NCI-H2196 treated with DMSO at 0.1 percent for 48 hours (cell line): ENCODE measurements at regions not wholly inside any gene's neighbourhood (a gene's known extent, or its start where the extent isn't known, plus 50 kb on each side); places are given as distances from the start of the nearest gene placed in this dataset.

Experiments used
- DNase-seq: peaks from one replicate; lab custom pipeline; 2025; ENCODE audit not compliant: unreplicated experiment; lab: John Stamatoyannopoulos, UW

DNA sequence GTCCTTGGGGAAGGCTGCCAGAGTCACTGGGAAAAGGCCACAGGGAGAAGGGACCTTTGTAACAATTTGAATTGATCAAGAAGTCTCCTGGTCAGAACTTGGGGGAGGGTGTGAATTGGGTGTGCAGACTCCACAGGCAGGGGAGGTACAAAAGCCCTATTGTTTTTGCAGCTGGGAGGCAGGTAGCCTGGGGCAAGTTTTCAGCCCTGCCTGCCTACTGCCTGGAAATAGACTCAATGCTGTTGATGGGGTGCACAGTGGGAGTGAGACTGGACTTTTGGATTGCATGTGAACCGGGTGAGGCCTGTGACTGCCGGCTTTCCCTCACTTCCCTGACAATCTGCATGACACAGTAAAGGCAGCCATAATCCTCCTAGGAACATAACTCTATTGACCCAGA is 947.0 kb downstream of the REEP3 start:
- DNase-seq, result no peak

DNA sequence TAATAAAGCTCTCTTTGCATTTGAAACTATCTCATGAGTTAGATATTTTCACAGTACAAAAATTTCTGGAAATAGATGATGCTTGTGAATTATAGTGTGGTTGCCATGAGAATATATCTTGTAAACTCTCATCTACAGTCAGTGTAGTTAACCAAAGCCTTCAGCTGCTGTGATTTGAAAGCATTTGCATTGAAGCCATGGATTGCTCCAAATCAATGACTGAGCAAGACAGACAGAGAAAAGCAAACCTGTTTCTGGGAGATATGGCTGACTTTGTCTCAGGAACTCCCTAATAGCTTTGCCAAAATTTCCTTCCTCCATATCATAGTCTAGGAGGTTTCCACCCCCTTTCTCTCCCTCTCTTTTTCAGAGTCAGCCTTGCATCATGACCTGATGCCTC is 955.3 kb downstream of the REEP3 start:
- DNase-seq, result no peak

DNA sequence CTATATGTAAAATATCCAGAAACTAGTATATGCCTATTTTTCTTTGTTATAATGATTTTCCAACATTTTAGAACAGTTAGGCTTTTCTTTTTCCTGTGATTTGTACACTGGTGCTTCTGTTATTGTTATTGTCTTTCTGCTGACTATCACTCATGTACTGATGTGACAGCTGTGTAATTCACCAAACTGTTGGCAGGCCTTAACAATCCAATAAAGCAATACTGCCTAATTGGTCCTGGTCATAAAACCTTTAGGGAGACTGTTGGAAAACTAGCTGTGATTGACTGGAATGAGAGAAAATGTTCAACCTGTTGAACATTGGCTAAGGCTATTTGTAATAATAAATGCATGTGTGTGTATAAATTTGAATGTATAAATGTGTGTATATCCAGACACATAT is 956.6 kb downstream of the REEP3 start:
- no peak for DNase-seq

DNA sequence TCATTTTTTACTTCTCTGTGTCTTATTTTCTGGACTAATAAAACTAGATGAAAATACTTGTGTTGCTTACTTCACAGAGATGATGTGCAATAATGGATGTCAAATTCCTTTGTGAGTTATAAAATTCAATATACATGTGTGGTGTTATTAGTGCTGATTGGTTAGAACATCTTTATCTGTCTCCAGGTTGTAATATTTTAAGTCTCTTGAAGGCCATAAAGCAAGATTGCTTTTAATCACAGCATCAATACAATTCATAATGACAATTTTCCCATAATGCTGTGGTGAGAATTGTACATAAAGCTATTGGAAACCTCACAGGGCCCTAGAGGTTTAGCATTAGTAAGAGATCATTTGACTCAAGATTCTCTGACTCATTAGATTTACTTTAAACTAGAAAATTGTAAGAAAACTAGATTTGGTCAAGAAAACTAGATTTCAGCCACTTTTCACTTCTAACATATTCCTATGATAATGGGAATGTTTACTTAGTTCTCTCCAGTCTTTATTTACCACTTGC is 963.7 kb downstream of the REEP3 start:
- DNase-seq, result no peak

DNA sequence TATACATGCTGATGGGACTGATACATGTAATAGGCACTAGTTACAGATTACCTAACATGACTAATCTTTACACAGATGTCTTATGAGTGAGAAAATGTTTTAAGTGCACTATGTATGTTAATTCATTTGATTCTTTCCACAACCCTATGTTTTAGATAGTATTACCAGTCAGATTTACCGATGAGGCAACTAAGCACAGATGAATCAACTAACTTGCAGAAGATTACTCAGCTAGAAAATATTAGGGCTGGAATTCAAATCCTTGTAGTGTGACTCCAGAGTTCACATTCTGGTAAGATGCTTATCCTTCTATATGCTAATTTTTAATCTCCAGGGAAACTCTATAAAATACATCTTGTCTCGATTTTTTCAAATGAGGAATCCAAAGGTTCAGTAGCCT is 964.9 kb downstream of the REEP3 start:
- no peak for DNase-seq

DNA sequence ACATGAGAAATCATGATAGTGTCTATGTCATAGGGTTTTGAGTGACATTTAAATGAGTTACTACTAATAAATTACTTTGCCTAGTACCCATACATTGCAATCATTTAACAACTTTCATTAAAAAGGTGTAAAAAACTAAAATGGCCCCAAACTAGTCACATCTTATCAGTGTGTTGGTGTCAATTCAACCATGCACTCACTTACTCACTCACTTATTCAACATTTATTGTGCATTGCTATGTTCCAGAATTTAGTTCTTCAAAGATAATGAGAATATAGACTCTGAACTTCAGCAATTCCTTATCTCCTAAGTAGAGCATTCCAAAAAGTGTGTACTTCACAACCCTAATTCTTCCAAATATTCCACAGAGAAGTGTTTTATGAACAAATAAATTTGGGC is 965.7 kb downstream of the REEP3 start:
- no peak for DNase-seq

DNA sequence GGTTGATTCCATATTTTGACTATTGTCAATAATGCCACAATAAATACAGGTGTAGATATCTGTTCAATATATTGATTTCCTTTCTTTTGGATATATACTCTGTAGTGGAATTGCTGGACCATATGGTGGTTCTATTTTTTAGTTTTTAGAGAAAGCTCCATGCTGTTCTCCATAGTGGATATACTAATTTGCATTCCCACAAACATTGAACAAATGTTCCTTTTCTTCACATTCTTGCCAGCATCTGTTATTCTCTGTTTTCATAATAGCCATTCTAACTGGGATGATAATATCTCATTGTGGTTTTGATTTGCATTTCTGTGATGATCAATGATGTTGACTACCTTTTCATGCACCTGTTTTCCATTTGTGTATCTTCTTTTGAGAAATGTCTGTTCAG is 973.7 kb downstream of the REEP3 start:
- DNase-seq, result no peak

DNA sequence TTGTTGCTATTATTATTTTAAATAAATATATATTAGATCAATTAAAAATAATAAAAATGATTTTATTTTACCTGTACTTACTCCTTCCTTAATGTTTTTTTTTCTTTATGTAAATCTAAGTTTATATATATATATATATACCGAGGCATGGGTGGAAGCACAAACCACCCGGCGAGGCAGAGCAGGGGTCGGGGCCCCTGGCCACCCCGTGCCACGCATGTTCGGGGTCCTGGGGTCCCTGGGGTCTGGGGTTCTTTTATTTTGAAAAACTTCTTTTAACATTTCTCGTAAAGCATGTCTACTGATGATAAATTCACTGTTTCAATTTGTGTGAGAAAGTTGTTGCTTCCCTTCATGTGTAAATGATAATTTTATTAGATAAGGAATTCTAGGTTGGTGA is 976.1 kb downstream of the REEP3 start:
- no peak for DNase-seq

DNA sequence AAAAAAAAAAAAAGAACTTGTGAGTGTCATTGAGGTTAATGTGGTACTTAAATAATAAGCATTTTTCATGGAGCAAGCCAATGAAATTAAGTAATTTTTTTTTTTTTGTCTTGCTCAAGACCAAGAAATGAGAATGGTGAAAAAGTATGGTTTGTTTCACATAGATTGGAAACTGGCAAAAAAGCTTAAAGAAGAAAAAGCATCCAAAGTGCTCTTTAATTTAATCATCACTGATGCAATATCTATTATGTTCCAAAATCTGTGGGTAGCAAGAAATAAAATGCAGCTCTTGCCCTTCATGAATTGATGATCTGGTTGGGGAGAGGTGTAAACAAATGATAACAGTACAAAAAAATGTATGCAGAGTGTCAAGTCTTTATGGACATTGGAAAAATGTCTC is 980.6 kb downstream of the REEP3 start:
- DNase-seq, result no peak

DNA sequence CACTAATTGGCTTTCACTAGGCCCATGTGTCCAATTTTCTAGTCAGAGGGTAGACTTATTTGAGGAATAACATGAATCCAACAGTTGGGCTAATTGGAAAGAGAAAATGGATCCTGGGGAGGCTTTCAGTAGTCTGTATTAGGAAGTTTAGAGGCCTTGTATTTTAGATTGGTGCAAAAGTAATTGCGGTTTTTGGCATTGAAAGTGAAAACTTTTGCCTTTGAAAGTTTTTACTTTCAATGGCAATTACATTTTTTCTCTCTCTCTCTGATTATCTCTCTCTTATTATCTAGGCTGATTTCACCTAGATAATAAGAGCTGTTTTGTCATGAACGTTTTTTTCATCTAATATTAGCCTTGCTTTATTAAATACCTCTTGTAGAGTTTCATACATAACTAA is 981.7 kb downstream of the REEP3 start:
- DNase-seq, result no peak

DNA sequence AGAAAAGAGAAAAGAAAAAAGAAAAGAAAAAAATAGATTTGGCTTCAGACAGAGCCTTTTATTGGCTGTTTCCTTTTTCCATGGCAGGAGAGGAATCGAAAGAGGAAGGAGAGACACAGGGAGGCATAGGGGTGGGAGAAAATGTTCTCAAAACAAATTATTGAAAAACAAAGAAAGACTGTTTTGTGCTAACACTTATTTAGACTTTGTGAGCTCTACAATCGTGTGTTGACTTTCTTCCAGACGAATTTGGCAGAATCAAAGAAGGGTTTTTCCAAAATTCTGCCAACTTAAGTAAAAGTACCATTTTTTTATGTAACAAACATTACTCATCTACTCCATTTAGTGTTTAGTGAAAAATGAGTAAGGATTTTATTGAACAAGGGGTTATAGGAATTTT is 982.2 kb downstream of the REEP3 start:
- no peak for DNase-seq

DNA sequence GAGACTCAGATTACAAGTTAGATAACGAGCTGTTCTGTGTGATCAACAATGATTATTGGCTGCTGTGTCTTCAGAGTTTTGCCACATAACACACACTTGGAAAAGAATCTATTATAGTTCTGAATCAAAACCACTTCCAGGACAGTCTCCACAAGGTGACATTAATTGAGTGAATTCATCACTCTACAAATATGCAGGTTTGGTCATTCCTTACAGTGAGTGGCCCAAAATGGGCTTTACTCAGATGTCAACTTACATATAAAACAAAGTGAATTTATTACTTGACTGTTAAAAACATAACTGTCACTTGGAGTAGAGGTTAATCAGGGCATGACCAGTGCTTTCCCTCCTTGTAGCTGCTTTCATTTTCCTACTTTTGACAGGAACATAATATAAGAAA is 984.3 kb downstream of the REEP3 start:
- DNase-seq, result no peak

DNA sequence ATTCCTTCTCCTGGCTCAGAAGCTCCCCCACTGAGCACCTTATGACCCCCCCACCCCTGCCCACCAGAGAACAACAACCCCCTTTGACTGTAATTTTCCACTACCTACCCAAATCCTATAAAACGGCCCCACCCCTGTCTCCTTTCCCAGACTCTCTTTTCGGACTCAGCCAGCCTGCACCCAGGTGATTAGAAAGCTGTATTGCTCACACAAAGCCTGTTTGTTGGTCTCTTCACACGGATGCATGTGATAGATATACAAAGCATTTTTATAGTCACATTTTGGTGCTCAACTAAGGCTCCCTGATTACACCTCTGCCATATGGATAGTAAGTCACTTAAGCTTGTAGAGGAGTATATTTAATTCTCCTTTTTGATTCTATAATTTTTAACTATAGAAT is 985.8 kb downstream of the REEP3 start:
- DNase-seq, result no peak

DNA sequence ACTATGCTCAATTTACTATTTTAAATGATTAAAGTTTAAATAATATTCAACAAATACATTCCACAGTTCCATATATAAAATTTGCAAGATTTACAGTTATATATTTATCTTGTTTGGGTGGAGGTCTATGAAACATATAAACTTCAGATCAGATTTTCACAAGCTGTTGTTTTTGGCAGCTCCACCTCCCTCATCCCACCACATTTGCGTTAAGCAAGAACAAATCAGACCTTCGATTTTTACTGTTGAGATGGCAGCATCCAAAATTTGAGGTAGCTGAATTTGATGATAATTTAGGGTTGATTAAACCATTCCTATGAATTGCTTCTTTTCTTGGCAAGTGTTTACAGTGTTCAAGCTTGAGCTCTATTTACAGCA is 986.4 kb downstream of the REEP3 start:
- DNase-seq, result no peak

DNA sequence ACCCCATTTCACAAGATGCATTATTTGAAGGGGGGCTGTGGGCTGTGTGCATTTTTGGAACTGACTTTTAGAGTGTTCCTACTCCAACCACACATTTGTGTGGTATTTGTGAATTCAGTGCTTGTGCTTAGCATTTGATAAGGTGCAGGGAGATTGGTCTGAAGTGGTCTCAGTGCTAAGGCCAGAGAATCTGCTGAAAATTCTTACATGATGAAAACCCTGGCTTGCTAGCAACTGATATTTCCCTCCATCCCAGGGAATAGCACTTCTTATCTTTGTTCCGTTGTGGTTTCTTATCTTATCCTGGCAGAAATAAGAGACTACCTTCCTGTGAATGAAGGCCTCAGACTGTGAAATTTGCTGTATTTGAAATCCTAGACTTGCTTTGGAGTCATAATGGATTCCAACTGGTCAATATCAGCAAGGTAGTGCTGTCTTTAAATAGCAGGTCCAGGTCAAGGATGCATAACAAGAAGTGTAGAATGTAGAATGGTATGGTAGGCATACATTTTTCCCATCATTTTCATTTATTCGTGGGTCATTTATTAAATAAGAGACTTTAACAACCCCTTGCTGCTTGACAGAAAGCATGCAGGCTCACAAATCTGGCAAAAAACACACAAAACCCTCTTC is 986.9 kb downstream of the REEP3 start:
- DNase-seq, result no peak

DNA sequence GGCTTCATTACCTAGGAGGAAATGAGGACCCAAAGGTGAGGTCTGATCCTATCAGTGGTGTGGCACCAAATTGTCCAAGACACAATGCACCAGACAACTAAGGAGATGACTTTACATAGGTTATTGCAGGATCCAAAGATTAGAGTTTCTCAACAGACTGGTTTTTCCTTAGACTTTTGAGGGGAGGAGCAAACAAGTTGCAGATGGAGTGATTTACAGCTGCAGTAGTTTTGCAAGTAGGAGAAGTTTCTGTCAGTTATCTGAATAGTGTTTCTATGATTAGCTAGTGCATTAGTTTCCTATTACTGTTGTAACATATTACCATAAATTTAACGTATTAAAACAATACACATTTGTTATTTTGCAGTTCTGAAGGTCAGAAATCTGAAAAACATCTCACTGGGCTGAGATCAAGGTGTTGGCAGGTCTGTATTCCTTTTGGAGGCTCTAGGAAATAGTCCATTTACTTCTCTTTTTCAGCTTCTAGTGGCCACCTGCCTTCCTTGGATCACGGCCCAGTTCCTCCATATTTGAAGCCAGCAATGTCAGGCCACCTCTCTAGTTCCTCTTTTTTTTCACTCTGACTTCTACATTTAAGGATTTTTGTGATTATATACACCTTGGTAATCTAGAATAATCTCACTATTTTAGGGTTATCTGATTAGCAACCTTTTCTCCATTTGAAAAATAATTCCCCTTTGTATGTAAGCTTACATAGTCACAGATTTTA is 994.9 kb downstream of the REEP3 start:
- DNase-seq, result no peak

DNA sequence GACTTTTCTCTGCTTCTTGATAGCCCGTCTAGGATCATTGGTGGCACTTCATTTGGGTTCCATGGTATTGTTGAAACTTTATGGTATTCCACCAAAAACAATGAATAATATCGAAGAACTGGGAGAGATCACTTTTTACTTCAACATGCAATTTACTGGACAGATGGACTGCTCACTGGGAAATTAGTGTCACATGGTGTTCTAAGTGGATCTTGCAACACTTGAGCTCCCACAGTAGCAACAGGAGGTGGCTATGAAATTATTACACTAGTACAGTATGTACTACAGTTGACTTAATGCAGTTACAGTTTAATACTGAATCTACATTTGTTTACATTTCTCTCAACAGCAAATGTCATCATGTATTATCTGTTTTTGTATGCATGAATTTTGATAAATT is 997.3 kb downstream of the REEP3 start:
- no peak for DNase-seq

DNA sequence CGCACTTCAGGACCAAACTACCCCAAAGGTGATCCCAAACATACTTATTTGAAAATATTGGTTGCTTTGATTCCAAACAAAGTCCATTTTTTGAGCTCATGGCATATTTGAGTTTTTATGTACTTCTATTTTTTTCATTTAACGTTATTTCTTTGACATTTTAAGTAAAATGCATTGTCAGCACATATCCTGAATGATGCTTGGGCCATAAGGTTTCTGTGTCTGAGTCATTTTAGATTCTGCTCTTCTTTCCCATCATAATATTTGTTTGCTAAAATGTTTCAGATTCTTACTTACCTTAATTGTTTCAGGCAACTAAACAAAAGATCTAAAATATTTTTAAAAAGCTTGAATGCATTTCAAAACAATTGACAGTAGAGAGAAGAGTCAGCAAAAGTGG is 998.2 kb downstream of the REEP3 start:
- no peak for DNase-seq

DNA sequence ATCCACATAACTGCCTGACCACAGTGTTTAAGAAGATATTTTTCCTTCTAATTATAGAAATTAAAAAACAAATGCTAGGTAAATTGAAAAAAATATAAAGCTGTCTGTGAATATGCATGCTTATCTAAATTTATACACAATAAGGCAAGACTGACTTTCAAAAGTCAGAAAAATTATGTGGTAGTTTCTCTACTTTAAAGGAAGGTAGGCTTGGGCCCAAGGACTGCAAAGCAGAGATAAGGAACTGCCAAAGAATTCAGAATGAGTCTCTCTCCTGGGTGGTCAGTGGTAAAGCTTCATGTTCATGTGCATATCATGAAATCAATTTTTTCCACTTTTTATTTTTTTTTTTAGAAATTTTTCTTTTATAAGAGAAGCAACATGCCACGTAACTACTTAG is 998.6 kb downstream of the REEP3 start:
- no peak for DNase-seq

DNA sequence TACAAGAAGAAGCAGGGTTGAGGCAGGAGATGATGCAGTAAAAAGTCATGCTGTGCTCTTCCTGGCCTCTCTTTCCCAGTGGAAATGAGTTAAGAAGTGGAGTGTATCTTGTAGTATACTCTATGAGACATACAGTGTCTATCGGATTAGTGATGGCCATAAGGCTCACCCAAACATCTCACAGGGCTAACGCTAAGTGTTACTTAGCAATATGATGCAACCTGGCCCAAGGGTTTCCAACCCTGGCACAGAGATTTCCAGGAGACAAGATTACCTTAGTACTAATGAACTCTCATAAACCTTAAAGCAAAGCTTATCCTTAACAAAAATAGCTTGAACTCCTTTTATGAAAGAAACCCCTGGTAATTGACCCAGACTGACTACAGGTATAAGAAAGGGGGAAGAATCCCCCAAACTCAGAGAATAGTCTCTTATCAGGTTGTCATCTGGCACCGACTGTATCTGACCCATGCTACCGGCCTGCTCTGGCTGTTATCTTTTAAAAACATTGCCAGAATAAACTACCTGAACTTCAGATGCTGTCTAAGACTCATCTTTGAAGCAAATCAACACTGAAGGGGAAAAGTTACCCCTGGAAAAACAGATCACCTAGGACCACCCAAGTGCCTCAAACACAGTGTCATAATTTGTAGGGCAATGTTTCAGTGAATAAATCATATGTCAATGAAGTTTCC is 1002.0 kb downstream of the REEP3 start:
- no peak for DNase-seq

DNA sequence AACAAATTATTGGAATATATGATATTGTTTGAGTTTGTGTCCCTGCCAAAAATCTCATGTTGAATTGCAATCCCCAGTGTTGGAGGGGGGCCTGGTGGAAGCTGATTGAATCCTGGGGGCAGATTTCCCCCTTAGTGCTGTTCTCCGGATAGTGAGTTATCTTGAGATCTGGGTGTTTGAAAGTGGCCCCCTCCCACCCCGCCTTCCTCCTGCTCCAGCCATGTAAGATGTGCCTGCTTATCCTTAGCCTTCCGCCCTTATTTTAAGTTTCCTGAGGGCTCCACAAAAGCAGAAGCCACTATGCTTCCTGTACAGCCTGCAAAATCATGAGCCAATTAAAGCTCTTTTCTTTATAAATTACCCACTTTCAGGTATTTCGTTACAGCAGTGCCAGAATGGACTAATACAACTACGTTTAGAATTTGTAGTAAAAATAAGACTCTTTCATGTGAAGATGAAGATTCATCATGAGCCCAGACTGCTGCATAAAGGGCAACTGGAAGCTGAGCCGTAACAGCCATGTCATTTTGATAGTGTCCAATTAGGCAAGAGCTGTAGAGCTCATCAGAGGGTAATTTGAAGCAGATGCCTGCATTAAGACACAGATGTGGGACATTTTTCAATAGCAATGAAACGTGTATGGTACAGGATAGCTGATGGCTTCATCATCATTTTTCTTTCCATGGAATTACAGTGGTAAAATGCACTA is 1007.2 kb downstream of the REEP3 start:
- no peak for DNase-seq

DNA sequence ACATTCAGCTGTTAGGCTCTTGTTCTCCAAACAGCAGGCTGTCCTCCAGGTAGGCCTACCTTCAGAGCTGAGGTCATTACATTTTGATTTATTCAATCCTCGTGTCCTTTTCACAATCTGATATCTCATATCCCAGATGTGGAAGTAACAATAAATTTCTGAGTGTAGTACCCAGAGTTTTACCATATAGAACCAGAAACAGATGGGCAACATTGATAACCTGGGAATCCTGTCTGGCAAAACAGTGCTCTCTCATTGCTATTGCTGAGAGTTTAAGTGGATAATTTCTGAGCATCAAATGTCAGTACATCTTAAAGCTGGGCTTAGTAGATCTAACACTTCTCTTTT is 1007.8 kb downstream of the REEP3 start:
- DNase-seq, result no peak
